Gastrocnemius medialis (tissue), 4 donors: ENCODE measurements at regions not wholly inside any gene's neighbourhood (a gene's known extent, or its start where the extent isn't known, plus 50 kb on each side); places are given as distances from the start of the nearest gene placed in this dataset.

Experiments
- ATAC-seq, 2 donors: fragments of 150-250 bp; one replicate each; pipeline ENCODE4 v1.9.1; 2016
- DNase-seq, 2 donors: peaks; one replicate each; pipeline ENCODE4 v3.0.0-alpha.2; 2019
- H3K27ac ChIP-seq, 4 donors: fragments of 200-600 bp; sonication (generic); 1 replicate in 1 of 4; 2 replicates in 3 of 4; pipeline ENCODE4 v1.5.1; 2016 to 2018; ENCODE audit warnings: mild to moderate bottlenecking in 2 of 4, moderate library complexity in 1 of 4
- H3K27me3 ChIP-seq, 3 donors: fragments of 200-600 bp; sonication (generic) in 2 of 3; 1 replicate in 1 of 3; 2 replicates in 2 of 3; pipeline versions ENCODE4 v1.5.1 to v1.6.0; 2016 to 2019; ENCODE audit warnings: mild to moderate bottlenecking in 1 of 3, moderate library complexity in 1 of 3
- H3K36me3 ChIP-seq, 2 donors: fragments of 200-600 bp; sonication (generic) in 1 of 2; one replicate each; pipeline ENCODE4 v1.5.1; 2017 to 2018
- H3K4me1 ChIP-seq, 2 donors: fragments of 200-600 bp; sonication (generic) in 1 of 2; one replicate each; pipeline ENCODE4 v1.5.1; 2016 to 2017; ENCODE audit warnings: mild to moderate bottlenecking in 2 of 2
- H3K4me3 ChIP-seq, 4 donors: fragments of 200-600 bp; sonication (generic) in 3 of 4; 1 replicate in 1 of 4; 2 replicates in 3 of 4; pipeline ENCODE4 v1.5.1; 2016 to 2019; ENCODE audit warnings: mild to moderate bottlenecking in 2 of 4
- H3K9me3 ChIP-seq, 3 donors: fragments of 200-600 bp; sonication (generic) in 2 of 3; 1 replicate in 1 of 3; 2 replicates in 2 of 3; pipeline ENCODE4 v1.5.1; 2016 to 2019
- CTCF ChIP-seq, 5 experiments: fragments of 450-650 bp in 3 of 5; fragments of 200-600 bp in 2 of 5; sonication (generic) in 2 of 5; IDR thresholded peaks in 4 of 5; conservative IDR thresholded peaks in 1 of 5; 1 replicate in 4 of 5; 2 replicates in 1 of 5; pipeline ENCODE4 v1.5.1; 2016 to 2019; ENCODE audit warnings: antibody characterized with exemption in 5 of 5, mild to moderate bottlenecking in 3 of 5, moderate library complexity in 3 of 5
- POLR2A ChIP-seq, 2 donors: fragments of 450-650 bp; IDR thresholded peaks; one replicate each; pipeline ENCODE4 v1.6.1; 2017; ENCODE audit warnings: antibody characterized with exemption in 2 of 2, mild to moderate bottlenecking in 2 of 2, moderate library complexity in 2 of 2
- in situ Hi-C, 4 donors: fragments of 200-750 bp; cut with MboI; loops; one replicate each; pipeline versions ENCODE4 v1.15.0 to v1.8.0; 2017; ENCODE audit warnings: low sequenced_read_pairs in 4 of 4
- intact Hi-C: fragments of 100-400 bp; cut with DNase I; formaldehyde crosslinking; loops from one replicate; pipeline ENCODE4 v1.15.1; 2023; ENCODE audit warnings: low total_unique reads

DNA sequence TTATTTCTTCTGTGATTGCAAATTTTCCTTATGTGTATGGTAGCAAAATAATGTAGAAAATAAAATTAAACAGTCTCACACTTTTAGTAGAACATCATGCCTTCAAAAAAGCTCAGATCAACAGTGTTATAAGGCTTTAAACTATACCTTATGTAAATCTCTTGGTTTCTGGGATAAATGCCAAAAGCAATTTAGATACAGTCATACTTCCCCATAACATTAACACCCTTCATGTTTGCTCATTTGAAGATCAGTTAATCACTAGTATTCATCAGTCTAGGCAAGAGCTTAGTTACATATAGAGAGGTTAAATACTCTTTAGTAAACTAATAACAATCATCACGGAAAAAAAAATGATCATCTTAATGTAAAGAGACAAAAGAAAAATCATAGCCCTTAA, 421.8 kb upstream of the ANO3 start:
- no peaks in the 10 kb centered on the region for H3K36me3 ChIP-seq
- ATAC-seq (no peak), DNase-seq (no peak)
- intact Hi-C loops (no loop called here), in situ Hi-C loops (no loop called here)
- H3K27me3 ChIP-seq = no peaks in the 10 kb centered on the region
- H3K27ac ChIP-seq = no peak overlapping the region
- TF ChIP-seq POLR2A (IDR thresholded peaks at IDR 0.05) (no peak), CTCF (IDR thresholded peaks at IDR 0.05 in 4 of 5, conservative IDR thresholded peaks at IDR 0.05 in 1 of 5) (no peak)
- H3K4me1 ChIP-seq = no peaks in the 10 kb centered on the region
- H3K9me3 ChIP-seq = no peaks in the 10 kb centered on the region
- no peak overlapping the region for H3K4me3 ChIP-seq

DNA sequence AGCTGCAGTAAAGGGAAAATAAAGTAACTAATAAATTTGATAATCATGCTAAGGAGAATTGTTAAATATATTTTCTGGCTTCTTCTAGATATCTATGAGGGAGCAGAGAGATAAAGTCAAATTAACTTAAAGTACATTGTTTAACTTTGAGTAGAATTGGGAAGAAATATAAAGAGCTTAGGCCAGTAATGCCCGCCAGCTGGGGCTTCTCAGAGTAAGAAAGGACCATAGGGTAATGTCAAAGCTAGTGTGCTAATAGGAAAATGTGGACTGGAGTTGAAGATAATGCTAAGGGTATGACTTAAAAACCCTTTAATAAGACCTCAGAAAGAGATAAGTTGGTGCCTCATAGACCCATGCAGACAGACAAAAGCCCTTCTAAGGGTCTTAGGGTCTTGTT, 411.6 kb upstream of the ANO3 start:
- no peak overlapping the region for H3K27ac ChIP-seq
- TF ChIP-seq CTCF (IDR thresholded peaks at IDR 0.05 in 4 of 5, conservative IDR thresholded peaks at IDR 0.05 in 1 of 5) (no peak), POLR2A (IDR thresholded peaks at IDR 0.05) (no peak)
- H3K4me3 ChIP-seq = no peak overlapping the region
- no peaks in the 10 kb centered on the region for H3K36me3 ChIP-seq
- in situ Hi-C loops = no loop called here
- H3K9me3 ChIP-seq = no peaks in the 10 kb centered on the region
- ATAC-seq (no peak), DNase-seq (no peak)
- intact Hi-C loops = no loop called here
- no peaks in the 10 kb centered on the region for H3K4me1 ChIP-seq
- H3K27me3 ChIP-seq = no peaks in the 10 kb centered on the region

- no peak for ATAC-seq
- Histone ChIP-seq H3K4me3 (no peak overlapping the region), H3K27me3 (no peaks in the 10 kb centered on the region), H3K4me1 (peaks cover 13 to 16% of the 10 kb centered on the region in 2 donors), H3K9me3 (no peaks in the 10 kb centered on the region), H3K36me3 (no peaks in the 10 kb centered on the region), H3K27ac (no peak overlapping the region)
- intact Hi-C loops (no loop called here), in situ Hi-C loops (no loop called here)
- no peak for TF ChIP-seq CTCF (IDR thresholded peaks at IDR 0.05 in 4 of 5, conservative IDR thresholded peaks at IDR 0.05 in 1 of 5)
- TF ChIP-seq POLR2A (IDR thresholded peaks at IDR 0.05) = no peak
- no peak for DNase-seq
Measured at GRCh38 chr11:25924586-25924985, 407.3 kb upstream of the ANO3 start.

- H3K4me1 ChIP-seq = peaks cover 13 to 16% of the 10 kb centered on the region in 2 donors
- no peaks in the 10 kb centered on the region for H3K27me3 ChIP-seq
- no peak for ATAC-seq
- H3K27ac ChIP-seq = no peak overlapping the region
- intact Hi-C loops (no loop called here), in situ Hi-C loops (no loop called here)
- TF ChIP-seq POLR2A (IDR thresholded peaks at IDR 0.05) (no peak), CTCF (IDR thresholded peaks at IDR 0.05 in 4 of 5, conservative IDR thresholded peaks at IDR 0.05 in 1 of 5) (no peak)
- no peaks in the 10 kb centered on the region for H3K9me3 ChIP-seq
- no peak overlapping the region for H3K4me3 ChIP-seq
- DNase-seq = no peak
- no peaks in the 10 kb centered on the region for H3K36me3 ChIP-seq
Measured at GRCh38 chr11:25925359-25925758, 406.6 kb upstream of the ANO3 start.

GRCh38 chr11:25927411-25927953, 404.4 kb upstream of the ANO3 start:
- in situ Hi-C loops = no loop called here
- intact Hi-C loops = no loop called here
- ATAC-seq (peak in 1 of 2 donors; percentile 45), DNase-seq (no peak)
- Histone ChIP-seq H3K4me1 (peaks cover 13 to 16% of the 10 kb centered on the region in 2 donors), H3K9me3 (no peaks in the 10 kb centered on the region), H3K27me3 (no peaks in the 10 kb centered on the region), H3K36me3 (no peaks in the 10 kb centered on the region), H3K4me3 (peak overlapping the region in 1 of 4 donors; percentile 8), H3K27ac (peak overlapping the region; percentile 44 to 77 (median 68))
- TF ChIP-seq POLR2A (IDR thresholded peaks at IDR 0.05) (no peak), CTCF (IDR thresholded peaks at IDR 0.05 in 4 of 5, conservative IDR thresholded peaks at IDR 0.05 in 1 of 5) (no peak)
